Right cardiac atrium (tissue), 5 donors: ENCODE measurements at regions not wholly inside any gene's neighbourhood (a gene's known extent, or its start where the extent isn't known, plus 50 kb on each side); places are given as distances from the start of the nearest gene placed in this dataset.

ENCODE experiments used
- ATAC-seq, 2 donors: fragments of 200-7000 bp; cut with Tn5 transposase; one replicate each; pipeline versions ENCODE4 v1.8.0 to v1.9.1; 2020; ENCODE audit warnings: moderate library complexity in 2 of 2, mild to moderate bottlenecking in 1 of 2
- DNase-seq, 3 donors: peaks; one replicate each; pipeline ENCODE4 v3.0.0-alpha.2; 2020
- H3K27ac ChIP-seq: one replicate; pipeline ENCODE4 v1.5.1; 2013; ENCODE audit warnings: mild to moderate bottlenecking, low read length, control low read depth, moderate library complexity
- H3K27me3 ChIP-seq: one replicate; pipeline ENCODE4 v1.6.1; 2013; ENCODE audit not compliant: control insufficient read depth, insufficient read depth
- H3K4me1 ChIP-seq: one replicate; pipeline ENCODE4 v1.6.1; 2013; ENCODE audit warnings: low read length; ENCODE audit not compliant: control insufficient read depth, insufficient read depth
- H3K4me3 ChIP-seq: one replicate; pipeline ENCODE4 v1.5.1; 2013; ENCODE audit warnings: low read length, control low read depth
- H3K9me3 ChIP-seq: one replicate; pipeline ENCODE4 v1.6.1; 2013; ENCODE audit warnings: low read length; ENCODE audit not compliant: control insufficient read depth
- WGBS: extraction: QIAGEN DNeasy Blood & Tissue Kit; methylation state at CpG from one replicate; pipeline ENCODE4 v1.1.7; 2013; 5-methylcytosine and 5-hydroxymethylcytosine counted together
- intact Hi-C, 4 donors: fragments of 100-400 bp; cut with DNase I; formaldehyde crosslinking; loops; one replicate each; pipeline versions ENCODE4 v1.11.0 to v1.14.0; 2022 to 2023
- donor health status: healthy with polysubstance abuse.
- donor health status: DM: no; HTN: yes; CAD: no.
- donor health status: DM: no; HTN: no; CAD: no.
- donor health status: DM: no; HTN: yes; CAD: no; lungs with severe emphysema.
- donor health status: DM: yes; HTN: yes; CAD: no.

DNA sequence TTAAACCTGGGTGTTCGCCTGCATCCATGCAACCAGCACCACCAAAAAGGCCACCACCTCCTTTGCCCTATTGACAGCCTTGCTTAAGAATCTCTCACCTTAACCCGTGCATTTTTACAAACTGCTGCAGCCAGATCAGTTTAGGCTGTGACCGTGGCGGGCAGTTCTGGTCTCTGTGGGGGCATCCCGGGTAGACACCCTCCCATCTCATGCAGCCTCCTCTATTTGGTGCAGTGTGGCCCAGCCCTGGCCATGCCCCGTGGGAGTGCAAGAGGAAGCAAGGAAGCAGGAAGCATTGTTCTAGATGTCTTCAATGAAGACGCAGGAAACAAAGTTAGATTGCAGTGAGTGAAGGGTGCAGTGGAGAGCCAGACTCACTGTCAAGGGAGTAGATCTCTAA, 108.8 kb upstream of the MVB12B start:
- no peaks in the 10 kb centered on the region for H3K4me1 ChIP-seq
- DNase-seq (no peak), ATAC-seq (no peak)
- WGBS = 63% methylated on average over 7 of the region's 7 CpGs
- intact Hi-C loops = loop anchor here in 1 of 4 donors (5.0 kb wide), 1 partner anchor 810 kb away; no protein-coding TSS in a partner anchor
- peaks cover 3% of the 10 kb centered on the region for H3K9me3 ChIP-seq
- H3K27me3 ChIP-seq = no peaks in the 10 kb centered on the region
- H3K27ac ChIP-seq = no peak overlapping the region
- H3K4me3 ChIP-seq = no peak overlapping the region

DNA sequence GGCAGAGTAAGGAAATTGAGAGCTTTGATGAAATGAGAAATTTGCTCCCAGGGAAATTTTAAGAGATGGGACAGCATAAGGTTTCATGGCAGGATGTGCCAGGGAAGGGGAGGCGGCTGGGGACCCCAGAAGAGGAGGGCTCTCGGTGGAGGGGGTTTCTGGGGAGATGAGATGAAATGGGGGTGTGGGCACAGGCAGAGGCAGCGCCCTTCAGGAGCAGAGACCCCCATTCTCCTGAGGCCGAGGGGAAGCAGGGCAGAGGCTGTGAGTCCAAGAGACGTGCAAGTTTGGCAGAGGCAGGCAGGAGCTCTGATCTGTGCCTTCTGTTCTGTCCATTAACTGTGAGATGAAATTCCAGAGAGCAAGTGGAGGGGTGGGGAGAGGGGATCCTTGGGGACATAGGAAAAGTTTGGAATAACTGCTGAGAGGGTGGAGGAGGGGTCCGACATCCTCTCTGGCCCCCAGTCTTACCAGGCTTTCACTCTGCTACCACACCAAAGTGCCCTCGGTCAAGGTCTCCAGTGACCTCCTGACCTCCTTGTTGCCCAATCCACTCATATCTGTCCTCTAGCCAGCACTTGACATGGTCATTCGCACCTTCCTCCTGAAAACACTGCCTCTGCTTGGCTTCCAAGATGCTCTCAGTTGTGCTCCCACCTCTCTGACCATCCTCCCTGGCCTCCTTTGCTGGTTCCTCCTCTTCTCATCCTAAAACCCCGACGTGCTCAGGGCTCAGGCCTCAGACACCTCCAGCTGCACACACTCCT, 108.1 kb upstream of the MVB12B start:
- no peaks in the 10 kb centered on the region for H3K4me1 ChIP-seq
- no peaks in the 10 kb centered on the region for H3K9me3 ChIP-seq
- 78% methylated on average over 10 of the region's 10 CpGs for WGBS
- DNase-seq (no peak), ATAC-seq (no peak)
- H3K27me3 ChIP-seq = no peaks in the 10 kb centered on the region
- intact Hi-C loops = loop anchor here in 1 of 4 donors (5.0 kb wide), 1 partner anchor 811 kb away; no protein-coding TSS in a partner anchor
- H3K4me3 ChIP-seq = no peak overlapping the region
- H3K27ac ChIP-seq = no peak overlapping the region

DNA sequence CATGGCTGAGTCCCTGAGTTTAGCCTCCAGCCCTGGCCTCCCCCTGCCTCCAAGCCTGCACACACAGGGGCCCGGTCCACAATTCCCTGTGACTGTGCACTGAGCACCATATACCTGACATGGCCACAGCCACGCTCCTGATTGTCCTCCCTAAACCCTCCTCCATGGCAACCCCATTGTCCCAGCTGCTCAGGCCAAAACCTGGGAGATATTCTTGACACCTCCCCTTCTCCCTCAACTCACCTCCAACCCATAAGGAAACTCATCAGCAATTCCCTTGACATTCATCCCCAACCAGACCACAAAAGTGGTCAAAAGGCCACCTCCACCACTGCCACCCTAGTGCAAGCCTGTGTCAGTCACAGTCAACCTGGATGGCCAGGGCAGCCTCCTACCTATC, 107.5 kb upstream of the MVB12B start:
- Histone ChIP-seq H3K9me3 (no peaks in the 10 kb centered on the region), H3K4me1 (no peaks in the 10 kb centered on the region), H3K27me3 (no peaks in the 10 kb centered on the region), H3K27ac (no peak overlapping the region), H3K4me3 (no peak overlapping the region)
- intact Hi-C loops = loop anchor here in 1 of 4 donors (5.0 kb wide), 1 partner anchor 812 kb away; no protein-coding TSS in a partner anchor
- WGBS = 88% methylated on average over 2 of the region's 2 CpGs
- ATAC-seq (no peak), DNase-seq (no peak)

DNA sequence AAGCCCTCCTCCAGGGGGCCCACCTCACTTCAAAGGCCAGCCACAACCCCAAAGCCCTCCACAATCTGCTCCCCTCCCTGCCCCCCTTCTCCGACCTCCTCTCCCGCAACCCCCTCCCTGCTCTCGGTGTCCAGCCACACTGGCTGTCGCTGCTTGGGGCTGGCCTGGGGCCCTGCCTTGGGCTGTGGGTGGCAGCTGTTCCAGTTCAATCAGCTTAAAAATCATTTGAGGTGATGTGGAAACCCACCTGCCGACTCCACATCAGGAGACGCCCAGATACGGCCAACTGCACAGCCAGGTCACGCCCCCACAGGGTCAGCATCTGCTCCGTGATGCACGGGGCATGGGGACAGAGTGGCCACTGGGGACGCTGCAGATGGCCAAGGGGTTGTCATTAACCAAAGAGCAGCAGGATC, 107.0 kb upstream of the MVB12B start:
- intact Hi-C loops = loop anchor here in 2 of 4 donors (5.0 to 10.0 kb wide), 2 partner anchors 812 to 815 kb away; no protein-coding TSS in a partner anchor
- H3K4me1 ChIP-seq = no peaks in the 10 kb centered on the region
- WGBS = 69% methylated on average over 11 of the region's 11 CpGs
- H3K4me3 ChIP-seq = no peak overlapping the region
- H3K27me3 ChIP-seq = no peaks in the 10 kb centered on the region
- no peak for ATAC-seq
- no peak for DNase-seq
- H3K27ac ChIP-seq = no peak overlapping the region
- no peaks in the 10 kb centered on the region for H3K9me3 ChIP-seq

DNA sequence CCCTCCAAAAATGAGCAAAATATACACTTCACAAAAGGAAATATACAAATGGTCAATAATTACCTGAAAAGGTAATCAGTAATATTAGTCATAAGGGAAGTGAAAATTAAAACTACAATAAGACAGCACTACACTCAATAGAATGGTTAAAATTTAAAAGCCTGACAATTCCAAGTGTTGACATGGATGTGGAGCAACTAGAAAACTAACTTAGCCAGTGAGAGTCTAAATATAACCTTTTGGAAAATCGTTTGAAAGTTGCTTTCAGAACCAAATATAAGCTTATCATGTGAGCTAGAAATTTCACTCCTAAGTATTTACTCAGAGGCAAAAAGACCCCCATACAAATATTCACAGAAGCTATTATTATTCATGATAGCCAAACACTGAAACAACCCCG, 105.1 kb upstream of the MVB12B start:
- ATAC-seq = no peak
- no peak overlapping the region for H3K4me3 ChIP-seq
- no peaks in the 10 kb centered on the region for H3K9me3 ChIP-seq
- DNase-seq = no peak
- 76% methylated on average over 2 of the region's 2 CpGs for WGBS
- H3K27me3 ChIP-seq = no peaks in the 10 kb centered on the region
- H3K4me1 ChIP-seq = no peaks in the 10 kb centered on the region
- intact Hi-C loops = loop anchor here in 1 of 4 donors (10.0 kb wide), 1 partner anchor 817 kb away; no protein-coding TSS in a partner anchor
- H3K27ac ChIP-seq = no peak overlapping the region

DNA sequence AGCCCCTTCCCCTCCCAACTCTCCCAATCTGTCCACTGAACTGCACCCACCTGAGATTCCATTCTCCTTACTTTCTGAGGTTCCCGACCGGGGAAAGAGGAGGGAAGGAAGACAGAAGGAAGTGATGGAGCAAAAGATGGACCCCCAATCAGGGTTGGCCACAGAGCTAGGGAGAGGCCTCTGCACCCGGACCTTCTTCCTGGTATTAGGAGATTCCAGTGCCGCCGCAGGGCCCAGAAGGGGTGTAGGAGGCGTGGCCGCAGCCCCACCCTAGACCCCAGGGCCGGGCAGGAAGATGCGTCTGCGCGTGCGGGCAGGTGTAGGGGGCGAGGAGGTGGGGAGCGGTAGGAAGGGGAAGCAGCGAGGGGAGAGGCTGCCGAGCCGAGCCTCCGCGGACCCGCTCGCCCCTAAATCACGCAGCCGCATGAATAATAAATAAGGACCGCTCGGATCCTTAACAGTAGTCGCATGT, 104.2 kb upstream of the MVB12B start:
- Histone ChIP-seq H3K4me3 (no peak overlapping the region), H3K9me3 (no peaks in the 10 kb centered on the region), H3K4me1 (no peaks in the 10 kb centered on the region), H3K27me3 (no peaks in the 10 kb centered on the region), H3K27ac (no peak overlapping the region)
- intact Hi-C loops = loop anchor here in 1 of 4 donors (10.0 kb wide), 1 partner anchor 818 kb away; no protein-coding TSS in a partner anchor
- DNase-seq = no peak
- ATAC-seq = no peak
- 6% methylated on average over 26 of the region's 26 CpGs for WGBS

DNA sequence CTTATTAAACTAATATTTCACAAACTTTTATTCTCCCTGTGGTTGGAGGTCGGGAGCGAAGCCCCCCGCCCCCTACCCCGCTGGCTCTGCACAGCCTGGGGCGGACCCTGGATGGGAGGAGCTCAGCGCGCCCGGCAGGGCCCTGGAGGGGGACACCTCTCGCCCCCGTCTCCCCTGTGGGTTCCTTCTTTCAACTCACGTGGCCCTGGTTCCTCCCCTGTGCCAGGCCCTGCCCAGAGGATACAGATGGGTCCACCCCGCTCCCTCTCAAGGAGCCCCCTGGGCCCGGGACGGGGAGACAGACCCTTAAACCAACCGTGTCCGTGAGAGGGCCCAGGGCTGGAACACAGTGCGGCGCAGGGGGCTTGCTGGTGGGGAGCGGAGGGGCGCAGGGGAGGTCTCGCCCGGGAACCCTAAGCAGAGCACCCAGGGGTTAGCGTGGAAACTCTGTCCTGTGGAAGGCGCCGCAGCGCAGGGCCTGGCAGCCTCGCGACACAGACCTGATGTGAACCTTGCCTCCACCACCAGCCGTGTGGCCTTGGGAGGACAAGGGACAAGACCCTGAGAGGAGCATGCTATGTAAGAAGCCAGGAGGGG, 103.7 kb upstream of the MVB12B start:
- ATAC-seq (no peak), DNase-seq (no peak)
- Histone ChIP-seq H3K27me3 (no peaks in the 10 kb centered on the region), H3K4me3 (no peak overlapping the region), H3K9me3 (no peaks in the 10 kb centered on the region), H3K4me1 (no peaks in the 10 kb centered on the region), H3K27ac (no peak overlapping the region)
- intact Hi-C loops = loop anchor here in 1 of 4 donors (10.0 kb wide), 1 partner anchor 818 kb away; no protein-coding TSS in a partner anchor
- WGBS = 33% methylated on average over 29 of the region's 29 CpGs

DNA sequence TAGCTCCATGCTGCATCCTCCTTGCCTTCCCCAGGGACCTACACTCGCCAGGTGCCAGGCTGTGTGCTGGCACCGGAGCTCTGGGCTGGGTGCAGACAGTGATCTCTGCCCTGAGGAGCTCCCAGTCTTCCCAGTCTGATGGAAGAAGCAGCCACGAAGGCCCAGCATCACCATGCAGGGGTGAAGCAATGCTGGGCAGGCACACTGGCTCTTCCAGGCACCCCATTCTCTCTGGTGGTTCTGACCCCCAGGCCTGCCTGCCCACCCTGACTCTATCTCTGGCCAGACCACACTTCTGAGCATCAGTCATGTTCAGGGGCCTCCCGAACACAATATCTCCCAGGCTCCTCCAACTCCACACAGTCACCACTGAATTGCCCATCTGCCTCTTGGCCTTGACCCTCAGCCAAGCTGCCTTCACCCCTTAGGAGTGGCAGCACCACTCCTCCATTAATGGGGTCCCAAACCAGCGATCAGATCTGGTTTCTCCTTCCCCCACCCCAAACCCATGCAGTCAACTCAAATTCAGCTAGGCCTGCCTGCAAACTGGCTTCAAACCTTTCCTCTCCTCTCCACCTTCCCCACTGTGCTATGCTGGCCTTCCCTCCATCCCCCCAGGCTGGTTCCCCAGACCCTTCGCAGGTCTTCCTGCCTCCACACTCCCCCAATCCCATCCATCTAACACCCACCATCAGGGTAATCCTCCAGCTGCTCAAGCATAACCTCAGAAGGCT, 102.7 kb upstream of the MVB12B start:
- intact Hi-C loops = loop anchor here in 1 of 4 donors (10.0 kb wide), 1 partner anchor 819 kb away; no protein-coding TSS in a partner anchor
- ATAC-seq (no peak), DNase-seq (no peak)
- Histone ChIP-seq H3K27ac (no peak overlapping the region), H3K9me3 (no peaks in the 10 kb centered on the region), H3K4me1 (no peaks in the 10 kb centered on the region), H3K27me3 (no peaks in the 10 kb centered on the region), H3K4me3 (no peak overlapping the region)
- 76% methylated on average over 6 of the region's 6 CpGs for WGBS

DNA sequence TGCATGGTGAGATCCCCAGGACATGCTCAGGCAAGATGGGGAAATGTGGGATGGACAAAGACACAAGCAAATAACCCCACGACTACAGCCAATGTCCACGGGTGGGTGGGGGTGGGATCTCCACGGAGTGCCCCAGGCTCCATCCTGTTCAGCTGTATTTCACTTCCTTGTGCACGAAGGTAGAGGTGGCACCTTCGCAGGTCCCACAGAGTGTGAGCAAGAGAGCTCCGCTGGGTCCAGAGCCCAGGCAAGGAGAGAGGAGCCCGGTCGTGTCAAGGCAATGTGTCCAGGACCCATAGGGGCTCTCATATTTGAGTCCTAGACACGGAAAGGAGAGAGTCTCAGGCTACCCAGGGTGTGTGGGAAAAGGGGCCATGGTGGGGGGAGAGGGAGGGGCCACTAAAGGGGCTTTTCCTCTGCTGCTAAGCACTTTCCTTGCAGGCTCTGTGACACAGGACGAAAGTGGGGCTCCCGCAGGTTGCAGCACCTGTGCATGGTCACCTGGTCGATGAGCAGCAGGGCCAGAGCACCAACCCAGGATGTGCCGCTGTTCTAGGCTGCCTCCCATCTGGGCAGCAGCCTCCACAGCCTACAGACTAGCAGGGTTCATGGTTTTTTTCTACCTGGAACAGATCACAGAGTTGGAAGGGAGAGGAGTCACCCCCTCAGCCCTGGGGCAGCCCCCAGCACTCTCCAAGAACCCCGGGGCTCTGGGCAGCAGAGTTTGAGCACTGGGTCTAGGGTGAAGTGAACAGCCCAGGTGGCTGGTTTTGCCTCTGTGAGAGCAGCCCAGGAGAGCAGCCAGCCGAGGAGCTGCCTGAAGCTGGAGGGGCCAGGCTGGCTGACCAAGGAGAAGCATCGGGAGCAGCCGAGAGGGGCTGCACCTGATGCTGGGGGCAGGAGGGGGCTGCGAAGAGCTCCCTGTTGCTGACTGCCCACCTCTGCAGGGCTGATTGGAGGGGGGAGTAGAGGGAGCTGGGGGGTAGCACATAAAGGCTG, 100.7 kb upstream of the MVB12B start:
- ATAC-seq (no peak), DNase-seq (no peak)
- Histone ChIP-seq H3K4me1 (no peaks in the 10 kb centered on the region), H3K27me3 (no peaks in the 10 kb centered on the region), H3K9me3 (no peaks in the 10 kb centered on the region), H3K27ac (no peak overlapping the region), H3K4me3 (no peak overlapping the region)
- 70% methylated on average over 18 of the region's 18 CpGs for WGBS
- intact Hi-C loops = loop anchor here in 2 of 4 donors (5.0 to 10.0 kb wide), 2 partner anchors 819 to 821 kb away; no protein-coding TSS in a partner anchor
